ENCODE measurements at regions not wholly inside any gene's neighbourhood (a gene's known extent, or its start where the extent isn't known, plus 50 kb on each side); places are given as distances from the start of the nearest gene placed in this dataset.
"Not testable (repeated sequence)": the region's sequence is repeated elsewhere in the genome, so short reads cannot be mapped to it uniquely, and the experiment has no call there.

DNA sequence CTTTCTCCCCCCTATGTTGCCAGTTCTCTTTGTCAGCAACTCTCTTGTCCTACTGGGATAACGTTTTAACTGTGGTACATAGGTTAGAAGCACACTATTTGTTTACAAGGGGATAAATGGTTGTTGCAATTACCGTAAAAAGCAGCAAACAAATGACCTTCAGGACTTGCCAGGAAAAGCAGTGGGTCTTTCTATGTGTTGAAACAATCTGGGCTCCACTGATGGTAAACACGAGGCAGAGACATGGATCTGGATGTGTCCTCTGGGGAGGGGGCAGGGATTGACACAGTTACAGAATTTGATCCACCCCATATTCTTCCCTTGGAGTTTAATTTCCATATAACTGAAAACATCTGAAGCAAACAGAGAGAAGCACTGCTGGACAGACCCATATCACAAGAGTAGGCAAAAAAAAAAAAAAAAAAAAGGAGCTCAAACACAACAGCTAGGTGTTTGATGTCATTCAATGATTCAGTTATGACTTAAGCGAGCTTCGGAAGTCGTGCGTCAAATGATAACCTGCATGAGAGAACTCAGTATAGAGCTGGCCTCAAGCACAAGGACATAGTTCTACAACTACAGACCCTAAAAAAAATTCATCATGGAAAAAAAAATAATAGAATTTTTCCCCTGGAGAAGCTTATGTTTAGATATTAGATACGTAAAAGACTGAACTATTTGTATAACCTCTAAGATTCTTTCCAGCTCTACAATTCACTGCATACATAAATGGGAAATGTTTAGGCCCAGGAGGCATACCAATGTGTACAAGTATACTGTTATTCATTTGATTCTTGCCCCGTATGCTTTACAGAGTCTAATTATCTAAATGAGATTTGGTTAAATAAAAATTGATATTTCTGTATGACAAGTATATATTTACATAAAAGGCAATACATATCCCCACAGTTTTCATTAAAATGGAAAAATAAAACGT is 127.7 kb downstream of the ALDH8A1 start:
- DNase-seq = no peak

- no peak for DNase-seq
These were observed 128.5 kb downstream of the ALDH8A1 start for GRCh38 chr6:134821397-134821796.

DNA sequence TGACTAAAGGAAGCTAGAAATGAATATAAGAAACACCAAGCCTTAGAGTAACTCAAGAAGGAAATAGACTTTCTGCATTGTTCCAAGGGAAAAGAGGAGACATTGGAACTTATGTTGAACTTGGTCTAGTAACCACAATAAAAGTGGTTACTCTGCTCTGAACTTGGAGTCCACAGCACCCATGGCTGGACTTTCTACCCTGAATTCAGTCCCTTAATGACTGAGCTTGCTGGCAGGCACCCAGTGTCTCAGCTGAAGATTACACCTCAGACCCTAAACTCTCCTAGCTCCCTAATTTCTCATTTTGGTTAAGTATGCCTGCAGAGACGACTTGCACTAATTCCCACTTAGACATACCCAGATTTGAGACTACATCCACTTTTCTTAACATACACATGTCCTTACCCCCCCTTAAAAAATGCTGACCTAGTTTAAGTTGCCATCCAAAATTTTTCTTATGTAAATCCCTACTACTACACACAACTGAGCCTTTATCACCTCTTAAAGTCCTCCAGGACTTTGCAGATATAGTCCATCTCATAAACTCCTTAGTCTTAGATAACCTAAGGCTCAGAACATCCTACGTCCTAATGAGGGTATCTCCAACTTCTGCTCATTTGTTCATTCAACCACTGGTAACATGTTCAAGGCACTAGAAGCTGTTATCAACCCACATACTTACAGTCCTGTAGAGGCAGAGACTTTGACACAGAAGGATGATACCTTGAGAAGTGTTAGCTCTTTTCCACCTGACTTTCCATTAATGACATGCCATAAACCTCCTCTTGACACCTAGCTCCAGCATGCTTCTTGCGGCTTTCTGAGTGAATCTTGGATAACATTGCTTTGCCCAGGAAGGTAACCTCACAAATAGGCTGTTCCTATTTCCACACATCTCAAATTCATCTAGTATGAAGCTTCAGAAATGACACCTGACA is 129.8 kb downstream of the ALDH8A1 start:
- DNase-seq = no peak

DNA sequence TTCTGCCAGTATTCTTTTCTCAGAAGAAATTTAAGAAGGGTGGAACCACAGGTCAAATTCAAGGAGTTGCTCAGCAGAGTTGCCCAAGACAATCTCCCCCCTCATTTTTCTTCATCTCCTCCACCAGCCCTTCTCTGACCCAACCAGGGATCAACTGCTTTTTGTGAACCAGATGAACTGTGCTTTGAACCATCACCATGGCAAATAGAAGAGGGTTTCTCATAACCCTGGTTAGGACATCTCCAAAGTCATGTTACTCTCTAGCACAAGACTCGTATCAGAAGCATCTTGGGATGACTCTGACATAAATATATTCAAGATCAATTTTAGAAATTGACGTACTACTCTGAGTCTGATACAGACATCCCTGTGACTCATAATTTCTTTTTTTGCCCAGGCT is 130.7 kb downstream of the ALDH8A1 start:
- DNase-seq = no peak

- no peak for DNase-seq
These were observed 132.5 kb downstream of the ALDH8A1 start for GRCh38 chr6:134817448-134817847.

DNA sequence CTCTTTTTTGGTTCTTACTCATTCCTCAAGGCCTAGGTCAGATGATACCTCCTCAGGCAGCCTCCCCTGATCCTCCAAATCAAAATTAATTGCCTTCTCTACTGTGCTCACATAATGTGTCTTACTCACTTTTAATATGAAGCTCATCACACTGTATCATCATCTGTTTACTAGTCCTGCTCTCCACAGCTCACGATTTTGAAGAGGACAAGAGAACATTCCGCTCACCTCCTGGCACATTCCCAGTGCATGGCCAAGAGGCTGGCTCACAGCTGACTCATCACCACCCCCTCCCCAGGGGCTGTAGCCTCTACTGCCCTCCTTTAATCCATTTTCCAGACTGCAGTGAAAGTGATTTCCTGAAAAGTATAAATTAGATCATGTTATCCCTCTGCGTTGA is 133.1 kb downstream of the ALDH8A1 start:
- no peak for DNase-seq

- no peak for DNase-seq
These were observed 133.6 kb downstream of the ALDH8A1 start for GRCh38 chr6:134816300-134816699.

GRCh38 chr6:134814076-134814695 is 135.7 kb downstream of the ALDH8A1 start:
- no peak for DNase-seq

- no peak for DNase-seq
These were observed 136.8 kb downstream of the ALDH8A1 start for GRCh38 chr6:134813146-134813545.

DNA sequence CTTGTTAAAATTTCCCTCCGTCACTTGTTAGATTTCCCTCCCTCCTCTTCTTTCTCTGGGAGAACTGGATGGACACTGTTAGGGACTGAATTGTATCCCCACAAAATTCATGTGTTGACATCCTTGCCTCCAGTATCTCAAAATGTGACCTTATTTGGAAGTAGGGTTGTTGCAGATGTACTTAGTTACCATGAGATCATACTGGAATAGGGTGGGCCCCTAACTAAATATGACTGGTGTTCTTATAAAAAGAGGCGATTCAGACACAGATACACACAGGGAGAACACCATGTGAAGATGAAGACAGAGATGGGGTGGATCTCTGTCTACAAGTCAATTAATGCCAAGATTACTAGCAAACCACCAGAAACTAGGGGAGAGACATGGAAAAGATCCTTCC is 139.5 kb downstream of the ALDH8A1 start:
- DNase-seq = no peak

GRCh38 chr6:134809130-134809529 is 140.8 kb downstream of the ALDH8A1 start:
- DNase-seq = no peak

DNA sequence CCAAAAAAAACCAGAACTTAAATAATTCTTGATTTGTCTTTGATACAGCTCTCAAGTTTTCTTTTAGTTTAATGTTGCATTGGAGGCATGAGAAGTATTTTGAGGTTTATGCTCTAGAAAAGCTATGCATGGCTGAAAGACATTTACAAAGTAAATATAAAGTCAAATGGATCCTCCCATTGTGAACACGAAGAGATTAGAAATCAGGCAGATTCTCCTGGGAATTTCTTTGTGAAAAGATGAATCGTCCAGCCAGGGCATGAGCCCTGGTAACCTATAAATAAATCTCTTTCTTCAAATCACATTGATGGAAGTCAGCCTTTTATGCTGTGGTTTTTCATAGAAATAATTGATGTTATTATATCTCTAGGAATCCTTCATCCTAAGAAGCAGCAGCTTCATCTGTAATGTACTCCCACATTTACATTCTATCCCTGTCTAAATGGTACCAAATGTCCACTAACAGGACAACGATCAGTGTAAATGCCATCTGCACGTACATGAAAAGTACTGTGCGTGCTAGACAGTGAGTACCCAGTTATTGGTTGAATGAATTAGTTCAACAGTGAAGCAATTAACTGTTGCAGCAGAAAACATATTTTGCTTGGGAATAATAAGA is 143.6 kb downstream of the ALDH8A1 start:
- DNase-seq = no peak

DNA sequence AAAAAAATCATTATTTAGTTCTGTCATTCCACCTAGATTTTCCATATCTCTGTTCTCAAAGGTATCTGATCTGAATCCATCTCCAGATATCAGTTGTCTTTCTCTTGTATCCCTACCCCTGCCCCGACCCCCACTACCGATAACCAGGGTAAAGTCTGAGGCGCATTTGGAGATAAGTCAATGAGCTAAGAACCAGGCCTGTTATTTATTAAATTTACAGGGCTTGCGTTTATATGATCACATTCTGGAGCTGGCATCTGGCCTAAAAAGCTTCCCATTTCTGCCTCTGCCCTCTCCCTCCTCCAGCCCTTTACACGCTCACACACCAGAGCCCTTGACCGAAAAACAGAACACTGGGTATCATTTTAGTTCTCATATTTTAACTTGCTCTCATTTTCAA is 144.7 kb downstream of the ALDH8A1 start:
- no peak for DNase-seq

DNA sequence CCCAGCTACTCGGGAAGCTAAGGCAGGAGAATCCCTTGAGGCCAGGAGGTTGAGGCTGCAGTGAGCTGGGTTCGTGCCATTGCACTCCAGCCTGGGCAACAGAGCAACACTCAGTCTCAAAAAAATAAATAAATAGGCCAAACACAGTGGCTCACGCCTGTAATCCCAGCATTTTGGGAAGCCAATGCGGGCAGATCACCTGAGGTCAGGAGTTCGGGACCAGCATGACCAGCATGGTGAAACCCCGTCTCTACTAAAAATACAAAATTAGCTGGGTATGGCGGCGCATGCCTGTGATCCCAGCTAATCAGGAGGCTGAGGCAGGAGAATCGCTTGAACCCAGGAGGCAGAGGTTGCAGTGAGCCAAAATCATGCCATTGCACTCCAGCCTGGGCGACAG is 145.6 kb downstream of the ALDH8A1 start:
- not testable (repeated sequence) for DNase-seq

DNA sequence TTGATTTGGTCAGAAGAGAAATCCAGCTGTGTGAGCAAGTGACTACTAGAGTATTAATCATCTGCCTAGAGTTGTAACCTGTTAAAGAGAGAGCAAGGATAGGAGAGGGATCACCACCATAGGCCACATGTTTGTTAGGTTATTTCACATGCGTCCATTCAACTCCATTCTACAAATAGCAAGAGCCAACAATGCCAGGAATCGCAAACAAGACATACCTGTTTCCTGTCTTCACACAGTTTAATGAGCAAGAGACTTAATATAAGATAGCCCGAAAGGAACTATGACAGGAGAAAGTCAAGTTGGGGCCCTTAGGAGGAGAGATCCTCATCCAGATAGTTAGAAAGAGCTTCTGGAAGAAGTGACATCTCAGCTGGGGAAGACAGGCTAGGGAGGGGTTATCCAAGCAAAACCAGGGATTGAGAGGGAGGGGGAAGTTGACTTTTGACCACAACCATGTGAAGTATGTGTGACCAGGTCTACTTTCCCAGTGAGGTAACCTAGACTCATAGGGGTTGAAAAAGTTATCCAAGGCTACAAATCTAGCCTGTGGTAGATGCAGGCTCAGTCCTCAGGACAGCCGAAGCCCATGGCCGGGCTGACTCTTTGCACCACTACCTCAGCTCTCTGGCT is 147.4 kb downstream of the ALDH8A1 start:
- DNase-seq = no peak

- DNase-seq = no peak
These were observed 152.3 kb downstream of the ALDH8A1 start for GRCh38 chr6:134797400-134798113.

- DNase-seq = no peak
These were observed 154.2 kb downstream of the ALDH8A1 start for GRCh38 chr6:134795691-134796090.

DNA sequence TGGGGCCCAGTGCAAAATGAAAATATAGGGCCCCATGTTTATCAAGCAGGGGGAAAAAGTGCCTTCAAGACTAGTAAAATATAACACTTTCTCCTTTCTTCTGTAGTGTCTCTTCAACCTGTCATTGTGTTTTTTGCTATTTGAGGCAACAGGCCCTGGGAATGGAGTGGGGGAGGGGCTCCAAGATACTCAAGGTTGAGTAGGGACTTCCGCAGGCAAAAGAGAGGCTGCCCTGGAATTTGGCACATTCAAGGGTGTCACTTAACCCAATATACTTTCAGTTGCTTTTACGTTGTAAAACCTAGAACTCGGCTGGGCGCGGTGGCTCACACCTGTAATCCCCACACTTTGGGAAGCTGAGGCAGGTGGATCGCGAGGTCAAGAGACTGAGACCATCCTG is 154.9 kb downstream of the ALDH8A1 start:
- DNase-seq = no peak

GRCh38 chr6:134791243-134791843 is 158.6 kb downstream of the ALDH8A1 start:
- DNase-seq = not testable (repeated sequence)

- DNase-seq = no peak
These were observed 162.5 kb downstream of the ALDH8A1 start for GRCh38 chr6:134787261-134787877.

GRCh38 chr6:134784336-134784735 is 165.6 kb downstream of the ALDH8A1 start:
- no peak for DNase-seq

Data from CD4-positive, alpha-beta T cell treated with Interleukin-17A for 1 hour (primary cell).